NCI-H1436 (cell line): ENCODE measurements at regions not wholly inside any gene's neighbourhood (a gene's known extent, or its start where the extent isn't known, plus 50 kb on each side); places are given as distances from the start of the nearest gene placed in this dataset.
"Not testable (repeated sequence)": the region's sequence is repeated elsewhere in the genome, so short reads cannot be mapped to it uniquely, and the experiment has no call there.

ENCODE experiments used
- DNase-seq: peaks from one replicate; lab custom pipeline; 2025; lab: John Stamatoyannopoulos, UW

DNA sequence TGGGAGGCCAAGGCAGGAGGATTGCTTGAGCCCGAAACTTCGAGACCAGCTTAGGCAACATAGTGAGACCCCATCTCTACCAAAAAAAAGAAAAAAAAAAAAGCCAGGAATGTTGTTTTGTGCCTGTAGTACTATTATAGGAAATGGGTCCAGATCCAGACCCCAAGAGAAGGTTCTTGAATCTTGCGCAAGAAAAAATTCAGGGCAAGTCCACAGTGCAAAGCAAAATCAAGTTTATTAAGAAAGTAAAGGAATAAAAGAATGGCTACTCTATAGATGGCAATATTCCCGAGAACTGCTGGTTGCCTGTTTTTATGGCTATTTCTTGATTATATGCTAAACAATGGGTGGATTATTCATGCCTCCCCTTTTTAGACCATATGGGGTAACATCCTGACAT, 51.2 kb upstream of the RDX start:
- no peak for DNase-seq

DNA sequence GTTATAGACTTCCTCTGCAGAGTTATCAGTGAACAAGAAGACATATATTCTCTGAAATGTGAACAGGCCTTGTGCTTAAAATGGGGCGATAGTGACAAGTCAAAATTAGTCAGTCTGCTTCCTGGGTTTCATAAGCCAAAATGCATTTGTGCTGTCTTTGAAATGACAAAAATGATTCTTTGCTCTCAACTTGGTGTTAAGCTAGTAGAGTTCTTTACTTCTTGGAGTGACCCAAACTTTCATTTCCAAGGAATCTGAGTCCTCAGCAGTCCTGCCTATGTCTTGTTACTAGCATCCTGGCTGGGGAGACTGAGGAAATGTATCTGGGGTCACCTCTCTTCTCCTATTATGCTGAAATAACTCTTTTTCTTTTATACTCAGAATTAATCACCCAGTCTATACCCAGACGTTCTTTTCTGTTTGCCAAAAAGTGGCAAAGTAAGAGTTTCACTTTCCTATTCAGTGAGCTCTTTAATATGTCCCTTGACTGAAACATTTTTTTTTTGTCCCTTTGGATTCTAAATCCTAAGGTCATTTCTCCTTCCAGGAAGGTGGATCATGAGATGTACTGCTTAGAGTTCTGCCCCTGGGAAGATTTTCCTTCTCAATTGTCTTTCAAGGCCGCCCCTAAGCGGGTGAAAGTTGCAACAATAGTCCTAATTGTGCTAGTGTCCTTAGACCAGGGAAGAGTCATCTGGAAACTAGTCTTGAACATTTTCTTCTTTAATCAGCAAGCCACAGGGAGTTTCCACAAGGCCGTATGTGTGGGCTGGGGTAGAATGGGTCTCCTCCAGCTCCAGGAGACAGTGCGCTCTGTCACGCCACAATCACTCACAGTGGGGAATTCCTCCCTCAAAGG, 53.0 kb upstream of the RDX start:
- DNase-seq = no peak

DNA sequence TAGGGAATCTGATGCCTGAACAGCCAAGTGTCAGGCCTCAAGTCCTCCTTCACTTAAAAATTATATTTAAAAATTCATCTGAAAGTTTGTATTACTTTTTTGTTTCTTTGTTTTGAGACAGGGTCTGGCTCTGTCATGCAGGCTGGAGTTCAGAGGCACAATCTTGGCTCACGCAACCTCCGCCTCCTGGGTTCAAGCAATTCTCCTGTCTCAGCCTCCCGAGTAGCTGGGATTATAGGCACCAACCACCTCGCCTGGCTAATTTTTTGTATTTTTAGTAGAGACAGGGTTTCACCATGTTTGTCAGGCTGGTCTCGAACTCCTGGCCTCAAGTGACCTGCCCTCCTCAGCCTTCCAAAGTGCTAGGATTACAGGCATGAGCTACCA, 53.6 kb upstream of the RDX start:
- not testable (repeated sequence) for DNase-seq

DNA sequence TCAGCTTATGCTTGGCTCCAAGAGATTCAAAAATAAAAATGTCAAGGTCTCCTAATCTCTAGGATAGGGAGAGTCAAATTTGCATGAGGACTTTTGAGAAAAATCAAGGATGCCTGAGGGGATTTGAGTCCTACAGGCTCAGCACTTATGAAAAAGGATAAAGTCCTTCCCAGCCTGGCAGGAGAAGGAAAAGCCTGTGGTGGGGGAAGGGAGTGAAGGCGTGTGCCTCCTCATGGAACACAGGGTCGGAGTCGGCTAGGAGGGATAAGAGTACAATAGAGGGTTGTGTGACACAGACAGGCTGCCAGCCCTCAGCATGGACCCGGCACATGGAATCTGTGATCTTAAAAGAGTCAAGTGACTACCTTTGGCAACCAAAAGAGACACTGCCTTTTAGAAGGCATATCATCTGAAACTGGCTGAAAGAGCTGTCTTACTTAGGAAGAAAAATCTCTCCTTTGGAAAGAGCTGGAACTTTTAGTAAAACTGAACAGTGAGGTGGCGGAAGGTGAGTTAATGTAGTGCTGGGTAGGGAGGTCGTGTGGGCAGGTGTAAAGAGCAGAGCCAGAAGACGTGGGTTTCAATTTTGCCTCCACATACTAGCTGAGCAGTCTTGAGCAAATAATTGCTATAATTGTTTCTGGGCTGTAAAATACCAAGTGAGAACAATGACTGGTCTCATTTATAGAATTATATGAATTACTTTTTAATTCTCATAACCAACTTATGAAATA, 58.8 kb upstream of the RDX start:
- no peak for DNase-seq

DNA sequence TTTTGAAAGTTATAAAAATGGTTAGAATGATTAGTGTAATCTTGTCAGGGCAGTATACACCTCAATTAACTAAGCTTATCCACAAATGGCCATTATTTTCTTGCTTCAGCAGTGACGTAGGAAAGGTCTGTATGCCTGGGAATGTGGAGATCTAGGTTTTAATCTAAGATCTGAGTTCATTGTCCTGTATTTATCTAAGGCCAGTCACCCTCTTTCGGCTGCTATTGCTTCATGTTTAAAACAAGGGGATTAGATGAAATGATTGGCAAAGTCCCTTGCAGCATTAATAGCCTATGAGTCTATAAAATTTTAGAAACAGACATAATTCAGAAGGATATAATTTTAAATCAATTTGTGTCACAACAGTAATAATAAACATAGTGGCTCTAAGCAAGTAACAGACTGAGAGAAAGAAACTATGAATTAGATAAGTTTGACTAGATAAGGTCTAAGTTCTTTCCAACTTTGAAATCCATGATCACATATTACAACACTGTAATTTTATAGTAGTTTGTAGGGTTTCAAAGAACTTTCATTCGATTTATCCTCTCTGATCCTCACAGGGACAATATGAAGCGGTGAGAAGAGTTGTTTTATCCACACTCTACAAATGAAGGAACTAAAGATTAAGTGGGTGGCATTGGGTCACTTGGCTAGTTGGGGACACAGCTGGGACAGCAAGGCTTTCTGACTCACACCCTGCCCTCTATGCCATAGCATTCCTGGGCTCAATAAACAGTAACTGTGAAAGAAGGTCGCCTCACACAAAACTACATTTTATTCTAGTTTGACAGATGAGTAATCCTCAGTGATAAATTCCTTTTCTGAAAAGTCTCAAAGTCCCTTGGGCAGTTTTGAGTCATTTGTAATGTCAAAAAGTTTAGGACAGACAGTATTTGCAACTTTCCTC, 60.6 kb upstream of the RDX start:
- DNase-seq = no peak

DNA sequence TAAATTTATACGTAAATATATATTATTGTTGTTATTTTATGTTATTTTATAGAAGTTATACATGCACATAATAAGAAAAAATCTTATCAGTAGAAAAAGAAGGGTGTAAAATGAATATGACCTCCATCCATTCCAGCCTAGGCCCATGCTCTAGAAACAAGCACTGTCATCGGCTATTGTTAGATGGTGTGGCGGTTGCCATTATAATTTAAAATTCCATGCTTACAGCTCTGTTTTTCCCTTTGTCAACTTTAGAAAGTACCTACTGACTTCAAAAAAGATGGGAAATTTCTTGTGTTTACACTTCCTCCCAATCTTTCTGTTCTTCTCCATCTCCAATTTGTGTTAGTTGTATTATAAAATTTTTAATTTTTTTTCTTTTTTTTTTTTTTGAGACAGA, 61.9 kb upstream of the RDX start:
- no peak for DNase-seq

DNA sequence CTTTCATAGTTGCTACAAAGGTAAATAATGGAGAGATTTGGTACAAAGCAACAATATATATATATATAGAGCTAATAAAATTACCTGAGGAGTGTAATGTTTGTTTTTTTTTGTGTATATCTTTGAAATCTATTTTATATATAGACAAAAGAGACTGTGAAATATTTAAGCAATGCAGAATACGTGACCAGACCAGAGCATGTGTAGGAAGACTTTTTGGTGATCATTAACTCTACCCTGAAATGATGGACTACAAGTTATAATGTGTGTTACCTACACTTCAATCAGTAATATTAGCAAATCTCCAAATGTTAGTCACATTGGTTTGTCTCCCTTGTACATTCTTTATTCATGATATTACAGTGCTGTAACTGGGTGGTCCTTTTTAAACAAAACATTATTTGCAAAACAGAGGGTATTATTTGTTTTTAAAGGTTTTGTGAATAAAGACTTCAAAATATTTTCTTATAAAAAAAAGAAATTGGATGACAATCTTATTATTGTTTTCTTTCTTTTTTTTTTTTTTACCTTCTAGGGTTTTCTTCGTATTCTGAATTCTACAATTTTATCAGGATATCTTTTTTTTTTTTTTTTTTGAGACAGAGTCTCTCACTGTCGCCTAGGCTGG, 64.5 kb upstream of the RDX start:
- DNase-seq = not testable (repeated sequence)

DNA sequence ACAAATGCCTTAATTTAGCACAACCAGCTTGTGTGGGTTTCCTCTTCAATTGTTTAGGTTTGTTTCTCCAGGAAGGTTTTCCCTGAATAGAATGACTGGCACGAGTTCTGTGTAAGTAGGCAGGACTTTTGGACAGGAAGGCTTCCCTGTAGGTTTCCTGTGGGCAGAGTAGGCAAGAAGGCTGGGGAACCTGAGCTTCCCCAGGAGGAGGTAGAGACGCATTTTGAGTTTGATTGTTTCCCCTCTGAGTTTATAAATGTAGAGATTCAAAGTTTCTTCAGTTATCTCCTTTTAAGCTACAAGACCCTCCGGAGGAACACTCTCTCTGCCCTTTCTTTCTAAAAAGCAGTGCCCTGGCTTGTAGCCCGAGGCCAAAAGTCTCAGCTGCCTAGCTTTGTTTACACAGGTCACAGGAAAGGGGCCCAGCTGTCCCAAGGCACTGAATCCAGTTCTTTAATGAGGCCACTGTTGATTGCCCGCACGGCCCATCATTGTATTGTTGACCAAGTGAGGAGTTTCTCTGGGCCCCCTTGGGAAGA, 66.6 kb upstream of the RDX start:
- DNase-seq = no peak

DNA sequence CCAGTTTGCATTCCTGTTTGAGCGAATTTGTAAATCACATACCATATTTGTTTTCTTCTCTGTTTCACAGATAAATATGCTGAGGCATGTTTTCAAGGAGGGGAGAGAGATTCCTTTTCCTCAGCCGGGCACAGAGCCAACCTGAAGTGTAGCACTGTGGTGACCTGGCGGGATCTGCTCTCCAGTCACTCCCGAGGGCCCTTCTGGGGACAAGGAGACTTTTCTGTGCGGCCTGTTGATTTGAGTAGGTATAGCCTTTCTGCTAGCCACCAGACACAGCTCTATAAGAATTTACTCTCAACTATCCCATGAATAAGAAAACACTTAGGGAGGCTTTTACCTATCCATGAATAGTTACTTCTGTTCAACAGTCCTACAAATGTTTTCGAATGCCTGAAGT, 63.5 kb upstream of the FDX1 start:
- DNase-seq = no peak

DNA sequence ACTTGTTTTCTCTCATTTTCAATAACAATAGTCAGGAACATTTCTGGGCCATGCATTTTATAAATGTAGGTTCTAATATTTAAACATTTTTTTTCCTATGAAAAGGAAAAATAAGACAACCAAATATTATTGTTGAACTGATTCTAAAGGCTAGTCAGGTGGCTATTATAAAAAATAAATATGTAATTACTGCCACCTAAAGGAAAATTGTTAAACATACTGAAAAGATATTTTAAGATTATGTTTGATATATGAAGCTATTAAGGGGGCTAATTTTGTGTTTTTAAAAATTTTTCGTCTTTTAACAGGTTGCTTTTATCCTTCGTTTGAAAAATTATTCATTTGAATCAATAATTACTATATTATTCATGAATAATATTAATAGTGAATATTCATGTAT, 62.2 kb upstream of the FDX1 start:
- no peak for DNase-seq

DNA sequence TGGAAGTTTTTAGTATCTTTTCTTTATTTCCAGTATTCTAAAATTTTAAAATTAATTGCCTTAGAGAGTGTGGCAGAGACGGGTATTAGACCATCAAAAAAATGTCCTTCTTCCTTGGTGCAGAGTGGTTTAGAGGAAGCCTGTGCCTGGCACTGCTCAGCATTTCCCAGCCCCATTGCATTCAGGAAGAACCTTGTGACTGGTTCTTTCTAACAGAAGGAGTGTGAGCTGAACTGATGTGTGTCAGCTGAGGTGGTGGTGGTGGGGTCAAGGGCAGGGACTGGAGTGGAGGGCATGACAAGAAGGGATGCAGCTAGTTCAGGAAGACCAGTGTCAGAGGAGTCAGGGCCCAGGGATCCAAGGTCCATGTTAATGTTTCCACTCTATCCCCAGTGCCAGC, 58.7 kb upstream of the FDX1 start:
- no peak for DNase-seq

DNA sequence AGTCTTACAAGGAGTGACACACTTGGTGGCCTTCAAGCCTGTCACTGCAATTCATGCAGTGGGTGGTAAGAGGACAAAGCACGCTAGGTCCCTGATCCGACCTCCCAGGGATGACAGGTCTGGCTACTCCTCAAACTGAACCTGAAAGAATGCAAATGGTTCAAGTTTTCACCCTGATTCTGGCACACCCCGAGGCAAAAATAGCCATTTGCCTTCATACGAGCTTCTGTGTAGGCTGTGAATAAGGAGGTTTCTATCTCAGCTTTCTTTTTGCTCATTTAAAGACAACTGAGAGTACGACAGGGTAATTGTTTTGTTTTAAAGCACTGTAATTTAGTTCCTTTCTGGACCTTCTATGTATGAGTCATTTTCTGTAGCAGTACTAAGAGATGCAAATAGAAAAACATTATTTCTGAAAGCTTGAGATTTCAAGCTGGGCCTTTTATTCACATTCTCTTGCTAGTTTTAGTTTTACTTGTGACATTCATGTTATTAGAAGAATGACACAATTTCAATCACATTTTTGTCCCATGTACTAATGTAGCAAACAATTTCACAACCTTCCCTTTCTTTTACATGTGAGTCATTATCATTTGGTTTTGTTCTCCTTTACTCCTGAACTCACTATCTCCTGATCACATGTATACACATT, 56.6 kb upstream of the FDX1 start:
- no peak for DNase-seq

DNA sequence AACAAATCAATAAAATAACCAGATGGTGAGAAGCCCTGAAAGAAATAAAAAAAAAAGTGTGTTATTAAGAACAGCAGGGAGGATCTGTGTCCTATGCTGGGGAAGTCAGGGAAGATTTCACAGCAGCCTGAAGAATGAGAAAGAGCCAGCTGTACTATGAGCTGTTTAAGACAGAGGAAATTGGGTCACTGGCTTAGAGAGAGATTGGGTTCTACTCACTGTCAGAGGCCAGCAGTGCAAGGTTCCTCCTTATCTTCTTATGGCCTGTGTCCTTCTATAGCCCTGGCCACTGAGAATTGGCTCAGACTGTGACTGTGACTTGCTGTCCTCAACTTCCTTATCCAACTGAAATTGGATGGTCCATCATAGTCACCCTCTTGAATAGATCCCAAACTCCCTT, 54.8 kb upstream of the FDX1 start:
- no peak for DNase-seq

DNA sequence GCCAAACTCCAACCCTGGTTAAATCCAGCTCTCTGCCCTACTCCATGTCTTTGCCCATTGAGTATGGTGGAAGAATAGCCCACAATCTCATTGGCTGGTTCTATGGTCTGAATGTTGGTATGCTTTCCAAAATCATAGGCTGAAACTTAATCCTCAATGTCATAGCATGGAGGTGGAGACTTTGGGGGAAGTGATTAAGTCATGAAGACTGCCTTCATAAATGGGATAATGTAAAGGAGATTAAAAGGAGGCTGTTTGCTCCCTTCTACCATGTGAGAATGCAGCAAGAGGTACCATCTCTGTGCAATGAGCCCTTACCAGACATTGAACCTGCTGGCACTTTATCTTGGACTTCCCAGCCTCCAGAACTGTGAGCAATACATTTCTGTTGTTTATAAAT, 54.4 kb upstream of the FDX1 start:
- no peak for DNase-seq

DNA sequence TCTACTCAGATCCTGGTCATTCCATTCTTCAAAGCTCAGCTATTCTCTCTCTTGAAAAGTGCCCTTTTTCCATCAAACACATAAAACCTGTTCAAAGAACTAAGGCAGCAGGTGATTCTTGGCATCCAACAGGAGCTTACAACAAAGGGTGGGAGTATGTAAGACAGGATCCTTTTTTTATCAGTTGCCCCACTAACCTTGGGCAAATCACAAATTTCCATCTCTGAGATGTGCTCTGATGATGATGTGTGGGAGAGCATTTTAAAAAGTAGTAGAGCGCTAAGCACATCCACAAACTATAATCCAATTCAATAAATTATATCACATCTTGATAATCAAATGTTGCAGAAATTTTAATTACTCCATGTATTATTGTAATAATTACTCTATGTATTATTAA, 53.7 kb upstream of the FDX1 start:
- DNase-seq = no peak

DNA sequence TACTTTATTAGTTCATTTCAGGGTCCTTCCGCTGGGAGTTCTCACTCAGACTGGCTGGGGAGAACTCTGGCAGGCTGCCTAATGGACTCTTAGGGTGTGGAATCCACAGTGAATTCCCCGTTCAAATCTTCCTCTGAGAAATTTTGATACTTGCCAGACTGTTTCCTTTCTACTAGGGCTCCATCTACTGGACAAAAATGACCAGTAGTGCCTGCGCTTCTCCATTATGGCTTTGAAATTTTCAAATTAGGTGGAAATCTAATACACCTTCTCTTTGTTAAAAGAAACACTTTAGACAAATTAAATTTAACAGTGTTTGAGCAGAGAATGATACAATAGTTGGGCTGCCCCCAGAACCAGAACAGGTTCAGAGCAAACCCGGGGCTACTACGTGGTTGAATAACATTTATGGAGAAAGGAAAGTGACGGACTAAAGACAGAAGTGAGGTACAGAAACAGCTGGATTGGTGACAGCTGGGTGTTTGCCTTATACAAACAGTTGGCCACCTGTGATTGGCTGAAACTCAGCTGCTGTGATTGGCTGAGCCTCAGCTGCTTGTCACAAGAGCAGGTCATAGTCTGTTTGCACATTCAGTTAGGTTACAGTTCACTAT, 52.9 kb upstream of the FDX1 start:
- peak; percentile 79 for DNase-seq

DNA sequence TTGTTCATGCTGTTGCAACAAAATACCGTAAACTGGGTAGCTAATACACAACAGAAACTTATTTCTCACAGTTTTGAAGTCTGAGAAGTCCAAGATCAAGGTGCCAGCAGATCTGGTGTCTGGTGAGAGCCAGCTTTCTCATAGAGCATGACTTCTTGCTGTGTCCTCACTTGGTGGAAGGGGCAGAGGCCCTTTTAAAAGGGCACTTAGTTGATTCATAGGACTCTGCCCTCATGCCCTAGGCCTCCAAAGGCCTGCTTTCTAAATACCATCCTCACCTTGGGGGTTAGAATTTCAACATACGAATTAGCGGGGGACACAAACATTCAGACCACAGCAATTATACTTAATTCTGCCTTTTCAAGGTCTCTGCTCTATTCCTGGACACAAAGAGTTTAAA, 52.3 kb upstream of the FDX1 start:
- no peak for DNase-seq

DNA sequence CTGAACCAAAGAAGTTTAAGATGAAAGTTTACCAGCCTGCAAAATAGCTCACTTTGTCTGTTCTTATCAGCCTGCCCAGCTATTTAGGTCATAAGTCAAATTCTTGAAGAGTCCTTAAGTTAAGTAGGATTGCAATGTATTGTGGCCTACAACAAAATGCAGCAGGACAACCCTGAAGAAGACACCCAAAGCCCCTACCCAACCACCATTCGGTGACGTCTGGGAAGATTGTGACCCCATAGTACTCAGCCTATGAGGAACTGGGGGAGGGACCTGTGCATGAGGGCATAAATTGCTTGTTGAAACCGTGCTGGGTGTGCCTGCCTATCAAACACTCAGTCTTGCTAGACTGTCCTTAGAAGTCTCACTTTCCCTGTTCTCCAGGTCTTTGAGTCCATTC, 50.5 kb upstream of the FDX1 start:
- no peak for DNase-seq

DNA sequence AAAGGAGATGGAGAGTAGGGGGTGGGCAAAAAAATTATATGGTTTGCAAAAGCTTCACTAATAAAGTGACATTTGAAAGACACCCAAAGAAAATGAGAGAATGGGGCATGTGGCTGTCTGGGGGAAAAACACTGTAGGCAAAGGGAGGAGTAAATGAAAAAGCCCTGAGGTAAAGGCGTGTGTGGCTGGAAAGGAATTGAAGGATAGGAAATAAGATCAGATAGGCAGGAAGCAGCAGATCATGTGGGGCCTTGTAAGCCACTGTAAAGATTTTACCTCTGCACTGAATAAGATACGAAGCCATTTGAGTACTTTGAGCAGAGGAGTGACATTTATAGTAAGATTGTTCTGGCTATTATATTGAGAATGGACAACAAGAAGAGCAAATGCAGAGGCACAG, 49.8 kb upstream of the FDX1 start:
- no peak for DNase-seq
